Skin of body (tissue), 1 donor: ENCODE measurements at regions not wholly inside any gene's neighbourhood (a gene's known extent, or its start where the extent isn't known, plus 50 kb on each side); places are given as distances from the start of the nearest gene placed in this dataset.
"Not testable (repeated sequence)": the region's sequence is repeated elsewhere in the genome, so short reads cannot be mapped to it uniquely, and the experiment has no call there.

Experiments used
- DNase-seq: peaks from one replicate; lab custom pipeline; 2025; lab: John Stamatoyannopoulos, UW

- not testable (repeated sequence) for DNase-seq
These were observed 278.3 kb downstream of the PCDH17 start for GRCh38 chr13:57909833-57910232.

GRCh38 chr13:57918086-57918485, 286.5 kb downstream of the PCDH17 start:
- DNase-seq, result no peak

DNA sequence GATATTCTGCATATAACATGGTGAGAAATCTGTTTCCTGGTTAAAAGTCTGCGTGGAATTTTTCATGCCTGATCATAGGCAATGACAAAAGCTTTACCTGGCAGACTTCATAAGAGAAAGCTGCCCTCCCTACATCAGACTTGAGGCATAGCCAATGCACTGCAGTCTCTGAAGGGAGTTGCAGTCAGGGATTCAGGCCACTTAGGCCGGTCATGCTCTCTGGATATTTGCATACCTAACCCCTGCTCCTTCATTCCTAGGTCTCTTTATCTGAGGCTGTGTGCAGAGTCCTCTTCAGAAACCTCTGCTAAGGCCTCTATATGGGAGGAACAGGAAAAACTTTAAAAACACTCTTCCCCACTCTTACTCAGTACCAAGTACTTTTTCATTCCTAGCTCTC, 287.4 kb downstream of the PCDH17 start:
- DNase-seq, result no peak

DNA sequence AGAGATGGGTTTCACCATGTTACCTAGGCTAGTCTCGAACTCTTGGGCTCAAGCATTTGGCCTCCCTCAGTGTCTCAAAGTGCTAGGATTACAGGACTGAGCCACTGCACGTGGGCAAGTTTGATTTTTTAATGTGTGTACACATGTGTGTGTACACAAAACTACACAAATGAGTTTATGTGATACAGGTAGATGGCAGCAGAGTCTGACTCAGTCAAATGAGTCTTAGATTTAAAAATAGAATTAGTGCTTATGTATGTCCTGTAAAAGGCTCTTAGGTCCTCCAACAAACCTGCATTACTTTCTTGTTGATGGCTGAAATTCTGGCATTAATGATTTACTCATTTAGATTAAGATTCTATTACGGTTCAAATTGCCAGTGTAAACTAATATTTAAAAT, 293.7 kb downstream of the PCDH17 start:
- DNase-seq, result no peak

GRCh38 chr13:57925751-57926150, 294.2 kb downstream of the PCDH17 start:
- no peak for DNase-seq

DNA sequence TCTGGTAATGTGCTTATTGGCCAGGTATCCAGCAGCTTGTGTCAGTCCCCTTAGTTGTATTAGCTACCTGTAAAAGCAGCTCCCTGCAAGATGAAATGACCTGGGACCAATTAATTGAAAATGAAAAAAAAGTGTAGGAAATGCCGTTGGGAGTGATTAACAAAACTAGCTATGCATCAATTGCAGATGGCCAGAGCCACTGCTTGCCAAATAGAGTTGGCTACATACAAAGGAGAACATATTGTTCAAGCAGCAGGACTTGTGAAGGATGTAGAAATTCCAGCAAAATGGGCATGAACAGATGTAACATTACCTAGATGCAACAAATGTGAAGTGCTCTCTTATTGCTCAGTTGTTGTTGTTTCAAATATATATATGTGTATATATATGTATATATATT, 300.5 kb downstream of the PCDH17 start:
- DNase-seq, result no peak

- no peak for DNase-seq
These were observed 302.1 kb downstream of the PCDH17 start for GRCh38 chr13:57933606-57934005.

GRCh38 chr13:57935965-57936364, 304.4 kb downstream of the PCDH17 start:
- no peak for DNase-seq

GRCh38 chr13:57946361-57946760, 314.8 kb downstream of the PCDH17 start:
- no peak for DNase-seq

GRCh38 chr13:57948884-57949283, 317.3 kb downstream of the PCDH17 start:
- DNase-seq, result no peak

- DNase-seq, result no peak
These were observed 338.4 kb downstream of the PCDH17 start for GRCh38 chr13:57969951-57970350.

DNA sequence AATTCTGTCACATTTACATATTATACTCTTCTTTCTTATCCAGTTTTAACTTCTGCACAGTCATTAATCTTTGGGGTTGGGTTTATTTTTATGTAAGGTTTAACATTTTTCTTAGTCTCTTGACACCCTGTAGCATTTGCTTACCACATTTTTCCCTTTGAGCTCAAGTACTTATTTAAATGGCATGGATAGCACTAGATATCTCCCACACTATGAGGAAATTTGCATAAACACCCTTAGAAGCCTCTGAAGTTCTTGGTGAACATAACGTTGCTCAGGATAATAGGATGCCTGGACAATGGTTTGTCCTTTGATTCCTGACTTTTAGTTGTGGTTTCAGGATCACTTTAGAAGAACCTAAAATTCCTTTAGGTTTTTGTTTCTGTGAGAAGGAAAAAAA, 338.9 kb downstream of the PCDH17 start:
- no peak for DNase-seq

DNA sequence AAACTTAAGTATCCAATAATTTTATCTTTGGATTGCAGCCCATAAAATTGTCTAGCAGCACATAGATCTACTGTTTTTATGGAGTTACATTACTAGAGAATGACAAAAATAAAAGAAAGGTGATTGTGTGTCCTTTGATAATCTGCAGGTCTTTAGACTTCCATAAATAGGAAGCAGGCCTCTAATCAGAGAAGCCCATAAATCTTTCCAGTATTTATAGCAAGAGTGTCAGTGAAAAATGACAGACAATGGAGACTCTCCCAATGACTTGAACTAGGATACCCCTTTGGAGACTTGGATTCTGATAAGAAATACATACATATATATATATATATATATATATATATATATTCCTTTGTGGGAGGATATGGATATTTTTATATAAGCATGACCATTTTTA, 351.2 kb downstream of the PCDH17 start:
- no peak for DNase-seq

DNA sequence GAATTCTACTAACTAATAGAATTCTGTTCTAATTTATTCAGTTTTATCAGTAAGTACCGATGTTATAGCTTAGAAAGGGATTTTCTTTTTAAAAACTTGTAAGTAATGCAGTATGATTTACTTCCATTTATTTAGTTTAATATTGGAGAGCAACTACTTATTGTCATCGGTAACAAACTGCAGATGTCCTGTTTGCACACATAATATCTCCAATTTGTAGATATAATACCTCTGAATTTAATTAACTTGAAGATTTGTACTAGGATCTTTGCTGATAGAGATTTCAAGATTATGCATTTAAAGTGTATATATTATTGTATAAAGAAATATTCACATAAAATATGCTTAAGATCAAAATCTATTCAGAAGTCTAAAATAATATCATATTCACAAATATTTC, 356.7 kb downstream of the PCDH17 start:
- DNase-seq, result no peak

GRCh38 chr13:57991041-57991440, 359.5 kb downstream of the PCDH17 start:
- no peak for DNase-seq

DNA sequence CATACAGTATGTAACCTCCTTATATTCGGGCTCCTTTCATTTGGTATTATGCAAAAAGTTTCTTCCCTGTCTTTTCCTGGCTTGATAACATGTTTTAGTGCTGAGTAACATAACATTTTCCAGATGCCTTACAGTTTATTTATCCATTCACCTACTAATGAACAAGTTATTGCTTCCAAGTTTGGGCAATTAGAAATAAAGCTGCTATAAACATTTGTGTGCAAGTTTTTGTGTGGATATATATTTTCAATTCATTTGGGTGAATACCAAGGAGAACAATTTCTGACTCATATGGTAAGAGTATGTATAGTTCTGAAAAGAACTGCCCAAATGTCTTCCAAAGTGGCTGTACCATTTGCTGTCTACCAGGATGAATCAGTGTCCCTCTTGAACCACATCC, 360.9 kb downstream of the PCDH17 start:
- DNase-seq, result no peak

DNA sequence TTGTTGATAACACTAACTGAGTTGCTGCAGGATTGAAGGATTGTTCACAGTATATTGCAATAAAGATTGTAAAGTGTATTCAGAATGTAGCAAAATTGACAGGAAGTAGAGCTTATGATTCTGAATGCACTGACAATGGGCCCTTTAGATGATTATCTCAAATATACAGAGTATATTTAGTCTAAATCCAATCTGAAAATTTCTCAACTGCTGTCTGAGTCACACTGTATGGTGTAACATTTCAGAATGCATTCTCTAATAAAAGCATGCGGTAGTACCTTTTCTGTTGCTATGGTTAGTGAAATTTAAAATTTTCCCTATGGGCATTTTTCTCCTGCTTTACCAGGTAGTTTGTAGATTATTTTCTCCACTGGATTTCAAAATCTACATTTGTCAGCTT, 365.2 kb downstream of the PCDH17 start:
- DNase-seq, result no peak

DNA sequence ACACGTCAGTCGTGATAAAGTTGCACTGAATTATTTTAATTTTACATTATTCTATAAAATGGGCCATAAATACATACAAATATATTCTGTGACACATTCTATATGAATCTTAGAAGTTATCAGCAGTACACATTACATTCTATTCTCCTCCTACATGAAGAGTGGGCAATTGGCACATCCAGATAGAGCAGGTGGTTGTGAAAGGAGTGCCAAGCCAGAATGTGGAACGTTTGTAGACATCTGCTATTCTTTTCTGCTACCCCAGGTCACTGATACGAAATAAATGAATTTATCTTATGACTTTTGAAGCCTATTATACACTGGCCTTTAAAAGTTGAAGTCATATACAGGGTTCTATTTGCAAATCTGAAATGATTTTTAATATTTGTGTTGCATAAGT, 373.2 kb downstream of the PCDH17 start:
- no peak for DNase-seq

DNA sequence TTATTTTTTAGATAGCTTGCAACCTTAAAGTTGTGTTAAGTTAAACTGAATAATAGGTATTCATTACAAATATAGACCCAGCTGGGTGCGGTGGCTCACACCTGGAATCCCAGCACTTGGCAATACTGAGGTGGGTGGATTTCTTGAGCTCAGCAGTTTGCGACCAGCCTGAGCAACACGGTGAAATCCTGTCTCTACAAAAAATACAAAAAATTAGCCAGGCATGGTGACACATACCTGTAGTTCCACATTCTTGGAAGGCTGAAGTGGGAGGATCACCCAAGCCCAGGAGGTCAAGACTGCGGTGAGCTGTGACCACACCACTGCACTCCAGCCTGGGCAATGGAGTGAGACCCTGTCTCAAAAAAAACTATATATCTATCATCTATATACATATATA, 386.5 kb downstream of the PCDH17 start:
- no peak for DNase-seq

GRCh38 chr13:58018865-58019264, 387.3 kb downstream of the PCDH17 start:
- peak; percentile 7 for DNase-seq

- DNase-seq, result no peak
These were observed 392.6 kb downstream of the PCDH17 start for GRCh38 chr13:58024103-58024502.

DNA sequence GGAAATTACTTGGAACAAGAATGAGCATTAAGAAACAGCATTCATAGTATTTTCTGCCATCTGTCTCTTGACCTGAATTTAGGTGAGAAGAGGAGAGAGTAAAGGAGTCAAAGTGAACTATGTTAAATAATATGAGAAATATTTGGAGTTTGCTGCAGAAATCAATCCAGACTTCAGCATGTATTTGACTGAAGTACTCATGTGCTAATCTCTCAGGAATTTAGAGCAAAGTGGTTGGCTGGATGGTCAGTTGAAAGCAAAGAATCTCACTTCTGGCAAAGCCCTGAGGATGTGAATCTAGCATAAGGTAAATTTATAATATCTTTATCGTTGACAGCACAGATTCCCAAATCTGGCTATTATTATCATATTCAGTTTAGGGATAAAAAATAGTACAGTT, 394.3 kb downstream of the PCDH17 start:
- DNase-seq, result no peak

DNA sequence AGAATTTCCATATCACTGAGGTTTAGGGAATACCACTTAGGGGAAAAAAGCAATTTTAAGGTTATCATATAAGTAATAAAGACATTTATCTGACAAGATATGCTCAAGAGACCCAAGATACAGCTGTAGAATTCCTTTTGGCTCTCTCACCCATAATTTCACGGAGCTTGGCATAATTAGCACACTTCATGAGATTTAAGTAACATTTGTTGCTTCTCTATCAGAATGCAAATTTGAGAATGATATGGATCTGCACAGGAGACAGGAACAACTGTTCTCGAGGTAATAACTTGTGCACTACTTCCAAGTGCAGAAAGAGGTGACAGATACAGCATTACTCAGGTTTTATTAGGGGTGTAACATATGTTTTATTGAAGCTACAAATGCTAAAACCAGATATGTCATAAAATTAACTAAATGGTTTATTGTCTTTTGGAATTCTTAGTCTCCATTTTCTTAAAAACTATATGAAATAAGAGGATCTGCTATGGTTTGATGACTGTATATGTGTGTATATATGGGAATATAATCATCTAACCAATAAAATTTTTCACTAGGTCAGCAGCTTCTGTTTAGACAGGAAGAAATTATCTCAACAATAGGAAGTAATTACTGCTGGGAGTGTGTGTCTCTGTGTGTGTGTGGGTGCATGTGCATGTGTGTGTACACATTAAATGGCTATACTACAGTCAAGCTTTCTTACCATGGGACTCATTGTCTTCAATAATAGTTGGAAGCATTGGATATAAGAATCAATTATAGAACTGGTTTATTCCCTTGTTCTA, 401.3 kb downstream of the PCDH17 start:
- DNase-seq, result no peak

- DNase-seq, result no peak
These were observed 412.4 kb downstream of the PCDH17 start for GRCh38 chr13:58043971-58044370.
